Lower leg skin (tissue), 4 donors: ENCODE measurements at regions not wholly inside any gene's neighbourhood (a gene's known extent, or its start where the extent isn't known, plus 50 kb on each side); places are given as distances from the start of the nearest gene placed in this dataset.
"Not testable (repeated sequence)": the region's sequence is repeated elsewhere in the genome, so short reads cannot be mapped to it uniquely, and the experiment has no call there.

Experiments used
- DNase-seq, 2 donors: peaks; one replicate each; pipeline ENCODE4 v3.0.0-alpha.2; 2019; ENCODE audit warnings: low spot score in 2 of 2
- H3K4me3 ChIP-seq: fragments of 200-600 bp; sonication (generic); 2 replicates; pipeline ENCODE4 v1.5.1; 2017; ENCODE audit warnings: mild to moderate bottlenecking, low read depth; ENCODE audit not compliant: poor library complexity, severe bottlenecking
- POLR2A ChIP-seq, 2 donors: fragments of 450-650 bp; IDR thresholded peaks; one replicate each; pipeline ENCODE4 v1.6.1; 2016 to 2017; ENCODE audit warnings: antibody characterized with exemption in 2 of 2, mild to moderate bottlenecking in 1 of 2, moderate library complexity in 1 of 2
- WGBS, 2 donors: methylation state at CpG; one replicate each; pipeline ENCODE4 v1.1.5; 2018; 5-methylcytosine and 5-hydroxymethylcytosine counted together
- intact Hi-C: fragments of 100-400 bp; cut with DNase I; formaldehyde crosslinking; loops from one replicate; pipeline ENCODE4 v1.15.0; 2023; ENCODE audit warnings: low total_unique reads
- TF ChIP-seq, protein P1 (sequence below), 3 donors: fragments of 450-650 bp; IDR thresholded peaks; one replicate each; pipeline ENCODE4 v1.5.1; 2016; ENCODE audit warnings: antibody characterized with exemption in 3 of 3, mild to moderate bottlenecking in 3 of 3, moderate library complexity in 2 of 3

DNA sequence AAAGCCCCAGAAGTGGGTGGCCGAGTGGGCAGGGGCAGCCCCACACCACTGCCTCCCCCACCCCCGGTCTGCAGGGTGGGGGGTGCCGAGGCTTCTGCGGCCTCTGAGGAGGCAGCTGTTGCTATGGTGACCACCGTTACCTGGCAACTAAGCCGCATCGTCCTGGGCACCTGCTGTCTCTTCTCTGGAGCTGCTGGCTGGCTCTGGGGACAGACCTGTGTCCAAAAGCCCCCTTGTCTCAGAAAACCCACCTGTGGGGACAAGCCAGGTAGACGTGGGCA, 79.9 kb upstream of the PRR5 start:
- DNase-seq = no peak
- H3K4me3 ChIP-seq = no peak overlapping the region
- TF ChIP-seq, protein P1, sequence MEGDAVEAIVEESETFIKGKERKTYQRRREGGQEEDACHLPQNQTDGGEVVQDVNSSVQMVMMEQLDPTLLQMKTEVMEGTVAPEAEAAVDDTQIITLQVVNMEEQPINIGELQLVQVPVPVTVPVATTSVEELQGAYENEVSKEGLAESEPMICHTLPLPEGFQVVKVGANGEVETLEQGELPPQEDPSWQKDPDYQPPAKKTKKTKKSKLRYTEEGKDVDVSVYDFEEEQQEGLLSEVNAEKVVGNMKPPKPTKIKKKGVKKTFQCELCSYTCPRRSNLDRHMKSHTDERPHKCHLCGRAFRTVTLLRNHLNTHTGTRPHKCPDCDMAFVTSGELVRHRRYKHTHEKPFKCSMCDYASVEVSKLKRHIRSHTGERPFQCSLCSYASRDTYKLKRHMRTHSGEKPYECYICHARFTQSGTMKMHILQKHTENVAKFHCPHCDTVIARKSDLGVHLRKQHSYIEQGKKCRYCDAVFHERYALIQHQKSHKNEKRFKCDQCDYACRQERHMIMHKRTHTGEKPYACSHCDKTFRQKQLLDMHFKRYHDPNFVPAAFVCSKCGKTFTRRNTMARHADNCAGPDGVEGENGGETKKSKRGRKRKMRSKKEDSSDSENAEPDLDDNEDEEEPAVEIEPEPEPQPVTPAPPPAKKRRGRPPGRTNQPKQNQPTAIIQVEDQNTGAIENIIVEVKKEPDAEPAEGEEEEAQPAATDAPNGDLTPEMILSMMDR (IDR thresholded peaks at IDR 0.05) = no peak
- TF ChIP-seq POLR2A (IDR thresholded peaks at IDR 0.05) = no peak
- intact Hi-C loops = no loop called here
- 31 to 40% methylated on average over 1 to 8 of the region's 8 CpGs for whole genome bisulfite sequencing, 2 donors

DNA sequence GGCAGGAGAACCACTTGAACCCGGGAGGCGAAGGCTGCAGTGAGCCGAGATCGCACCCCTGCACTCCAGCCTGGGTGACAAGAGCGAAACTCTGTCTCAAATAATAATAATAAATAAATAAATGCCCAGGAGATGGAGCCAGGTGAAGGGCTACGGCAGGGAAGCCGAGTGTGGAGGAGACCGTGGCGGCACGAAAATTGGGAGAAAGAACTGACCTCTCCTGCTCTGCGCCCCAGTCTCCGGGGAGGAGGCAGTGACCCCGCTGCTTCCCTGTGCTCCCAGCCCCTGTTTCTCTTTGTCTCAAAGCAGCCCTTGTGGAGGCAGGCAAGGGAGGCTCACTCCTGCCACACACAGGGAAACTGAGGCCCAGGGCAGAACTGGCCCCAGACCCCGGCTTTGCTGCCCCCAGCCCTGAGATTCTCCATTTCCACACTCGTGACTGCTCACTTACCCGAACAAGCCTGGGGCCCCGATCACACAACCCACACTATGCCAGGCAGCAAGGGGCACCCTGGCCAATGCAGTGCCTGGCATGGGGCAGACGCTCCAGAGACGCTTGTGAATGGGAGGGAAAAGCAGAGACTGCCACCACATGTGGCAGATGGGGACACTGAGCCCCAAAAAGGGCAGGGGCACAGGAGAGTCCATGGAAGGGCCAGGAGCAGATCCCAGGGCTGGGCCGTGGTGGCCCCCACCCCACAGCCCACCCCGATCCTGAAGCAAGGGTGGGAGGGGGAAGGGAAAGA, 80.4 kb upstream of the PRR5 start:
- no peak for TF ChIP-seq POLR2A (IDR thresholded peaks at IDR 0.05)
- TF ChIP-seq, protein P1 (IDR thresholded peaks at IDR 0.05) = no peak
- no peak overlapping the region for H3K4me3 ChIP-seq
- WGBS, 2 donors = 77 to 80% methylated on average over 21 of the region's 21 CpGs
- no peak for DNase-seq
- intact Hi-C loops = no loop called here

DNA sequence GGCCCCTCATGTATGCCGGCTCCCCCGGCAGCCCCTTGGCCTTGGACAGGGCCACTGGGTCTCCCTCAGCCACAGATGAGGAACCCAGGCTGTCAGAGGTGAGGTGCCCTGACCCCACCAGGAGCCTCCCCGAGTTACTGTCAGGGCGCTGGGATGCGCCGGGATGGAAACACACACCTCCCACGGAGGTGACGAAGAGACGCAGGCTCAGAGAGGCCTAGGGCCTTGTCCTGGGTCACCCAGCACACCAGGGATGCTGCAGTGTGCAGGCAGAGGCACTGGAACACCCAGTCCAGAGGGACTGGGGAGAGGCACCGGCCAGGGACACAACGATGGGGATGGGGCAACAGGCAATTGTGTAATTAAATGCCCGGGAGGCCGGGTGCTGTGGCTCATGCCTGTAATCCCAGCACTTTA, 81.2 kb upstream of the PRR5 start:
- intact Hi-C loops = no loop called here
- TF ChIP-seq POLR2A (IDR thresholded peaks at IDR 0.05) = no peak
- TF ChIP-seq, protein P1 (IDR thresholded peaks at IDR 0.05) = no peak
- no peak for DNase-seq
- WGBS, 2 donors = 66 to 72% methylated on average over 13 of the region's 13 CpGs
- no peak overlapping the region for H3K4me3 ChIP-seq

DNA sequence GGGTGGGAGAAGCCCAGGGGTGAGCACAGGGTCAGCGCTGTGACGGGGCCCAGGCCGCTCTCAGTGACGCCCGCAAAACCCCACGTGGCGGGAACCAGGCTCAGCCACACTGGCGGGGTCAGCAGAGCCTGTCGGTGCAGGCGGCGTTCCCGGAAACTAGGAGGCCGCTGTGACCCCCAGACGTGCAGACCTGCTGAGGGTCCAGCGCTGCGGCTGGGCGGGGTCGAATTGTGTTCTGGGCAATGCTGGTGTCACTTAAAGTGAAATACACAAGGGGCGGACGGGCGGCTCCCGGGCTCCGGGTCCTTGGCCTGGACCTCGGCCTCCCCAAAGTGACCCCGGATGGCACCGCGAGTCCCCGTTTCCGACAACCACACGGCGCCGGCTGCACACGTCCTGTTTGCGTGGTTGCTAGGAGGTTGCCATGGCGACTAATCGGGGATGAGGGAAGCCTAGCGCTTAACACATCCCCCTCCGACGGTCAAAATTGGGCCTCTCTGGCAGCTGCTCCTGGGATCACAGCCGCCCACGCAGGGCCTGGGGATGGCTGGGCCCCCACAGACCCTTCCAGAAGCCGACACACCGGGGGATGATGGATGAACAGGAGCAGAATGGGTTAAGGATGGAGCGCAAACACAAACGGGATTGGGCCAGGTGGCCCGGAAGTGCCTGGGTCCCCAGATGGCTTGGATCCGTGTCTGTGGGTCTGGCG, 81.7 kb upstream of the PRR5 start:
- no peak overlapping the region for H3K4me3 ChIP-seq
- TF ChIP-seq, protein P1 (IDR thresholded peaks at IDR 0.05) = no peak
- no peak for TF ChIP-seq POLR2A (IDR thresholded peaks at IDR 0.05)
- 12 to 27% methylated on average over 30 to 44 of the region's 48 CpGs for WGBS, 2 donors
- DNase-seq = peak; percentile 41 to 91
- intact Hi-C loops = no loop called here

DNA sequence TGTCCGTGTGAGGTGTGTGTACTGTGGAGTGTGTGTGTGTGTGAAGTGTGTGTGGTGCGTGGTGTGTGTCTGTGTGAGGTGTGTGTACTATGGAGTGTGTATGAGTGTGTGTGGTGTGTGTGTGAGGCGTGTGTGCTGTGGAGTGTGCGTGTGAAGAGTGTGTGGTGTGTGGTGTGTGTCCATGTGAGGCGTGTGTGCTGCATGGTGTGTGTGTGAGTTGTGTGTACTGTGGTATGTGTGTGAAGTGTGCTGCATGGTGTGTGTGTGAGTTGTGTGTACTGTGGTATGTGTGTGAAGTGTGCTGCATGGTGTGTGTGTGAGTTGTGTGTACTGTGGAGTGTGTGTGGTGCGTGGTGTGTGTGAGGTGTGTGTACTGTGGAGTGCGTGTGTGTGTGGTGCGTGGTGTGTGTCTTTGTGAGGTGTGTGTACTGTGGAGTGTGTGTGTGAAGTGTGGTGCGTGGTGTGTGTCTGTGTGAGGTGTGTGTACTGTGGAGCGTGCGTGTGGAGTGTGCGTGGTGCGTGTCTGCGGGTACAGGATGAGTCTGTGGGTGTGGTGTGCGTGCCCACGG, 82.4 kb upstream of the PRR5 start:
- DNase-seq, intact Hi-C loops: not testable (repeated sequence)
- WGBS, 2 donors = 57 to 60% methylated on average over 16 of the region's 16 CpGs

DNA sequence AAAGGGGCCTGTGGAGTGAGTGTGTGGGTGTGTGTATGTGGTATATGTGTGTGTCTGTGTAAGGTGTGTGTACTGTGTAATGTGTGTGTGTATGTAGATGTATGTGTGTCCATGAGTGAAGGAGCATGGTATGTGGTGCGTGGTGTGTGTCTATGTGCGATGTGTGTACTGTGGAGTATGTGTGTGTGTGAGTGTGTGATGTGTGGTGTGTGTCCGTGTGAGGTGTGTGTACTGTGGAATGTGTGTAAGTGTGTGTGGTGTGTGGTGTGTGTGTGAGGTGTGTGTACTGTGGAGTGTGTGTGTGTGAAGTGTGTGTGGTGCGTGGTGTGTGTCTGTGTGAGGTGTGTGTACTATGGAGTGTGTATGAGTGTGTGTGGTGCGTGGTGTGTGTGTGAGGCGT, 83.1 kb upstream of the PRR5 start:
- intact Hi-C loops = not testable (repeated sequence)
- WGBS, 2 donors = 80 to 93% methylated on average over 6 of the region's 6 CpGs

More for the DNA sequence above, 82.4 kb upstream of the PRR5 start:
- H3K4me3 ChIP-seq = not testable (repeated sequence)

More for the DNA sequence above, 83.1 kb upstream of the PRR5 start:
- H3K4me3 ChIP-seq, DNase-seq: not testable (repeated sequence)
